ENCODE measurements at regions not wholly inside any gene's neighbourhood (a gene's known extent, or its start where the extent isn't known, plus 50 kb on each side); places are given as distances from the start of the nearest gene placed in this dataset.

- no peak for TF ChIP-seq EZH2 (IDR thresholded peaks at IDR 0.05; ENCODE audit: insufficient read depth, poor library complexity, severe bottlenecking)
- no peak for TF ChIP-seq EZH2phosphoT487 (IDR thresholded peaks at IDR 0.05; ENCODE audit: insufficient read depth, low read depth)
Observed at GRCh38 chr14:98802044-98802443, 470.0 kb downstream of the BCL11B start.

Data from GM23248 (cell line).